Mammary epithelial cell (primary cell): ENCODE measurements at regions not wholly inside any gene's neighbourhood (a gene's known extent, or its start where the extent isn't known, plus 50 kb on each side); places are given as distances from the start of the nearest gene placed in this dataset.

Experiments
- CTCF ChIP-seq, 2 donors: IDR thresholded peaks in 1 of 2; conservative IDR thresholded peaks in 1 of 2; 2 replicates each; pipeline ENCODE4 v1.5.1; 2011 to 2012; ENCODE audit warnings: inconsistent platforms in 2 of 2, low read length in 2 of 2, mild to moderate bottlenecking in 2 of 2, control low read depth in 1 of 2, low read depth in 1 of 2; ENCODE audit not compliant: insufficient read depth in 1 of 2; ENCODE audit errors: extremely low read depth in 1 of 2
- EZH2 ChIP-seq: IDR thresholded peaks from 2 replicates; pipeline ENCODE4 v1.6.1; 2012; ENCODE audit warnings: low read length, inconsistent platforms, borderline replicate concordance

- TF ChIP-seq CTCF (conservative IDR thresholded peaks at IDR 0.05 in 1 of 2, IDR thresholded peaks at IDR 0.05 in 1 of 2; ENCODE audit: extremely low read depth in 1 of 2, insufficient read depth in 1 of 2, low read depth in 1 of 2, low read length in 2 of 2): no peak
- no peak for TF ChIP-seq EZH2
These were observed 233.9 kb upstream of the TSHZ3 start for GRCh38 chr19:31583148-31583547.
